Stimulated activated CD4-positive, alpha-beta T cell treated with anti-CD3 and anti-CD28 coated beads, TNF-alpha, amount 100 ng/mL, for 1 hour (primary cell): ENCODE measurements at regions not wholly inside any gene's neighbourhood (a gene's known extent, or its start where the extent isn't known, plus 50 kb on each side); places are given as distances from the start of the nearest gene placed in this dataset.
"Not testable (repeated sequence)": the region's sequence is repeated elsewhere in the genome, so short reads cannot be mapped to it uniquely, and the experiment has no call there.

Experiments used
- DNase-seq, 3 donors: peaks; one replicate each; pipeline ENCODE4 v3.0.0-alpha.2; 2020; ENCODE audit warnings: low read depth in 3 of 3, low spot score in 1 of 3

- no peak for DNase-seq
Measured at GRCh38 chr5:163938595-163938994, 433.2 kb downstream of the MAT2B start.

GRCh38 chr5:163941079-163941478 lies 435.7 kb downstream of the MAT2B start:
- DNase-seq: no peak

- no peak for DNase-seq
Measured at GRCh38 chr5:163943546-163943945, 438.1 kb downstream of the MAT2B start.

GRCh38 chr5:163944738-163945137 lies 439.3 kb downstream of the MAT2B start:
- DNase-seq: no peak

- DNase-seq: no peak
Measured at GRCh38 chr5:163947848-163948666, 442.6 kb downstream of the MAT2B start.

- DNase-seq: no peak
Measured at GRCh38 chr5:163950248-163950647, 444.8 kb downstream of the MAT2B start.

- no peak for DNase-seq
Measured at GRCh38 chr5:163951069-163951468, 445.6 kb downstream of the MAT2B start.

GRCh38 chr5:163953901-163954300 lies 448.5 kb downstream of the MAT2B start:
- no peak for DNase-seq

- not testable (repeated sequence) for DNase-seq
Measured at GRCh38 chr5:163961230-163961629, 455.8 kb downstream of the MAT2B start.

- DNase-seq: no peak
Measured at GRCh38 chr5:163963881-163964280, 458.5 kb downstream of the MAT2B start.

GRCh38 chr5:163964671-163965070 lies 459.3 kb downstream of the MAT2B start:
- no peak for DNase-seq

- no peak for DNase-seq
Measured at GRCh38 chr5:163967268-163967667, 461.8 kb downstream of the MAT2B start.

- DNase-seq: no peak
Measured at GRCh38 chr5:163968651-163969050, 463.2 kb downstream of the MAT2B start.

GRCh38 chr5:163976696-163977095 lies 471.3 kb downstream of the MAT2B start:
- DNase-seq: no peak

- no peak for DNase-seq
Measured at GRCh38 chr5:163978897-163979296, 473.5 kb downstream of the MAT2B start.

GRCh38 chr5:163988566-163988965 lies 483.1 kb downstream of the MAT2B start:
- no peak for DNase-seq

GRCh38 chr5:163993126-163993525 lies 487.7 kb downstream of the MAT2B start:
- no peak for DNase-seq

GRCh38 chr5:163995206-163995605 lies 489.8 kb downstream of the MAT2B start:
- no peak for DNase-seq

- no peak for DNase-seq
Measured at GRCh38 chr5:163997965-163998364, 492.5 kb downstream of the MAT2B start.

GRCh38 chr5:164000241-164000640 lies 494.8 kb downstream of the MAT2B start:
- DNase-seq: no peak

GRCh38 chr5:164000819-164001218 lies 495.4 kb downstream of the MAT2B start:
- DNase-seq: no peak

GRCh38 chr5:164002214-164002613 lies 496.8 kb downstream of the MAT2B start:
- DNase-seq: no peak

- no peak for DNase-seq
Measured at GRCh38 chr5:164002628-164003027, 497.2 kb downstream of the MAT2B start.
